Neuronal stem cell (in vitro differentiated cells): ENCODE measurements at regions not wholly inside any gene's neighbourhood (a gene's known extent, or its start where the extent isn't known, plus 50 kb on each side); places are given as distances from the start of the nearest gene placed in this dataset.

ENCODE experiments used
- DNase-seq: peaks from one replicate; pipeline ENCODE4 v3.0.0-alpha.2; 2013; ENCODE audit warnings: low spot score
- H2AFZ ChIP-seq: one replicate; pipeline ENCODE4 v1.6.1; 2013; ENCODE audit warnings: mild to moderate bottlenecking, low read length, inconsistent platforms
- H2AK5ac ChIP-seq: 2 replicates; pipeline ENCODE4 v1.6.1; 2013; ENCODE audit warnings: low read depth, mild to moderate bottlenecking, inconsistent platforms, low read length, moderate library complexity, mixed read lengths
- H2BK120ac ChIP-seq: 2 replicates; pipeline ENCODE4 v1.6.1; 2013; ENCODE audit warnings: low read depth, mild to moderate bottlenecking, inconsistent platforms, low read length, moderate library complexity, mixed read lengths
- H2BK12ac ChIP-seq: one replicate; pipeline ENCODE4 v1.6.1; 2013; ENCODE audit warnings: low read length, inconsistent platforms
- H2BK15ac ChIP-seq: 2 replicates; pipeline ENCODE4 v1.6.1; 2013; ENCODE audit warnings: mild to moderate bottlenecking, low read length, inconsistent platforms, mixed read lengths
- H2BK5ac ChIP-seq: one replicate; pipeline ENCODE4 v1.6.1; 2013; ENCODE audit warnings: inconsistent platforms, mild to moderate bottlenecking, low read length, moderate library complexity
- H3K14ac ChIP-seq: one replicate; pipeline ENCODE4 v1.6.1; 2013; ENCODE audit warnings: low read length, inconsistent platforms
- H3K18ac ChIP-seq: 2 replicates; pipeline ENCODE4 v1.6.1; 2013; ENCODE audit warnings: low read length, inconsistent platforms
- H3K23ac ChIP-seq: 2 replicates; pipeline ENCODE4 v1.6.1; 2013; ENCODE audit warnings: low read depth, mild to moderate bottlenecking, mixed read lengths, low read length, inconsistent platforms; ENCODE audit not compliant: poor library complexity
- H3K27ac ChIP-seq: replicated peaks from 3 replicates; pipeline ENCODE4 v1.5.1; 2013; ENCODE audit warnings: low read length, inconsistent platforms
- H3K27me3 ChIP-seq, 3 experiments: 2 replicates each; pipeline ENCODE4 v1.6.1; 2013; ENCODE audit warnings: low read length in 3 of 3, mild to moderate bottlenecking in 2 of 3, inconsistent platforms in 1 of 3, low read depth in 1 of 3, mixed read lengths in 1 of 3, moderate library complexity in 1 of 3; ENCODE audit not compliant: control insufficient read depth in 3 of 3, insufficient read depth in 3 of 3
- H3K36me3 ChIP-seq, 2 donors: replicated peaks in 1 of 2; 2 replicates each; pipeline ENCODE4 v1.6.1; 2013; ENCODE audit warnings: low read length in 2 of 2; ENCODE audit not compliant: control insufficient read depth in 2 of 2, insufficient read depth in 2 of 2
- H3K4ac ChIP-seq: 2 replicates; pipeline ENCODE4 v1.6.1; 2013; ENCODE audit warnings: inconsistent platforms, mild to moderate bottlenecking, low read length, moderate library complexity
- H3K4me1 ChIP-seq, 2 donors: 1 replicate in 1 of 2; 2 replicates in 1 of 2; pipeline ENCODE4 v1.6.1; 2013; ENCODE audit warnings: low read length in 2 of 2, low read depth in 1 of 2; ENCODE audit not compliant: control insufficient read depth in 2 of 2, insufficient read depth in 1 of 2
- H3K4me2 ChIP-seq: one replicate; pipeline ENCODE4 v1.6.1; 2013; ENCODE audit warnings: mild to moderate bottlenecking, low read length, inconsistent platforms; ENCODE audit not compliant: insufficient read depth, poor library complexity, severe bottlenecking
- H3K4me3 ChIP-seq, 2 donors: 2 replicates each; pipeline ENCODE4 v1.5.1; 2013; ENCODE audit warnings: low read length in 2 of 2, mild to moderate bottlenecking in 2 of 2, inconsistent platforms in 1 of 2, moderate library complexity in 1 of 2
- H3K79me1 ChIP-seq: one replicate; pipeline ENCODE4 v1.6.1; 2013; ENCODE audit warnings: low read depth, mild to moderate bottlenecking, inconsistent platforms, low read length, moderate library complexity
- H3K9ac ChIP-seq: one replicate; pipeline ENCODE4 v1.6.1; 2013; ENCODE audit warnings: mild to moderate bottlenecking, low read depth, low read length, inconsistent platforms; ENCODE audit not compliant: poor library complexity
- H3K9me3 ChIP-seq, 2 donors: replicated peaks in 1 of 2; 2 replicates each; pipeline versions ENCODE3 to v1.6.1; 2013; ENCODE audit warnings: low read length in 2 of 2, mild to moderate bottlenecking in 2 of 2, inconsistent platforms in 1 of 2, low read depth in 1 of 2, mixed read lengths in 1 of 2, moderate library complexity in 1 of 2; ENCODE audit not compliant: control insufficient read depth in 2 of 2, insufficient read depth in 1 of 2
- H4K8ac ChIP-seq: one replicate; pipeline ENCODE4 v1.6.1; 2013; ENCODE audit warnings: low read depth, mild to moderate bottlenecking, inconsistent platforms, low read length, moderate library complexity
- H4K91ac ChIP-seq: one replicate; pipeline ENCODE4 v1.6.1; 2013; ENCODE audit warnings: low read length, low read depth, mild to moderate bottlenecking, inconsistent platforms; ENCODE audit not compliant: poor library complexity
- WGBS, 2 donors: extraction: QIAGEN DNeasy Blood & Tissue Kit; methylation state at CpG; one replicate each; pipeline ENCODE4 v1.1.7; 2013; ENCODE audit warnings: missing lambda C conversion rate in 2 of 2, mixed read lengths in 1 of 2; ENCODE audit not compliant: insufficient read length in 2 of 2, insufficient replicate concordance in 1 of 2; ENCODE audit errors: extremely low coverage in 2 of 2; 5-methylcytosine and 5-hydroxymethylcytosine counted together

GRCh38 chr2:225108805-225109204 lies 66.5 kb upstream of the DOCK10 start:
- Histone ChIP-seq H3K36me3 (no peaks in the 10 kb centered on the region), H3K9me3 (no peaks in the 10 kb centered on the region), H3K79me1 (no peaks in the 10 kb centered on the region), H2AFZ (no peak overlapping the region), H3K4me2 (no peak overlapping the region), H3K9ac (no peak overlapping the region), H2BK12ac (no peak overlapping the region), H3K4ac (no peak overlapping the region), H3K27me3 (no peaks in the 10 kb centered on the region), H4K8ac (no peak overlapping the region), H3K18ac (no peak overlapping the region), H2BK5ac (no peak overlapping the region), H4K91ac (no peak overlapping the region), H3K4me1 (no peaks in the 10 kb centered on the region), H3K14ac (no peak overlapping the region), H2BK120ac (no peak overlapping the region), H3K4me3 (no peak overlapping the region), H3K23ac (no peak overlapping the region), H2AK5ac (no peak overlapping the region), H3K27ac (no peak overlapping the region), H2BK15ac (no peak overlapping the region)
- no peak for DNase-seq

- no peaks in the 10 kb centered on the region for H3K79me1 ChIP-seq
- H3K9ac ChIP-seq, result no peak overlapping the region
- no peak overlapping the region for H2BK120ac ChIP-seq
- H2BK12ac ChIP-seq, result no peak overlapping the region
- no peak overlapping the region for H3K18ac ChIP-seq
- H2BK5ac ChIP-seq, result no peak overlapping the region
- no peak overlapping the region for H2BK15ac ChIP-seq
- no peak overlapping the region for H2AK5ac ChIP-seq
- H3K4me3 ChIP-seq, result no peak overlapping the region
- H3K9me3 ChIP-seq, result no peaks in the 10 kb centered on the region
- H2AFZ ChIP-seq, result no peak overlapping the region
- no peak overlapping the region for H3K27ac ChIP-seq
- H3K14ac ChIP-seq, result no peak overlapping the region
- H3K36me3 ChIP-seq, result no peaks in the 10 kb centered on the region
- DNase-seq, result no peak
- H4K91ac ChIP-seq, result no peak overlapping the region
- no peaks in the 10 kb centered on the region for H3K27me3 ChIP-seq
- H3K4me1 ChIP-seq, result no peaks in the 10 kb centered on the region
- no peak overlapping the region for H3K23ac ChIP-seq
- H3K4ac ChIP-seq, result no peak overlapping the region
- H3K4me2 ChIP-seq, result no peak overlapping the region
- no CpG with 5 or more reads among the region's 3 CpGs for WGBS, 2 donors
- H4K8ac ChIP-seq, result no peak overlapping the region
Observed at GRCh38 chr2:225104971-225105370, 62.7 kb upstream of the DOCK10 start.

- Histone ChIP-seq H3K27ac (no peak overlapping the region), H4K8ac (no peak overlapping the region), H3K27me3 (no peaks in the 10 kb centered on the region), H3K4ac (no peak overlapping the region), H3K23ac (no peak overlapping the region), H2BK120ac (no peak overlapping the region), H3K4me2 (no peak overlapping the region), H3K14ac (no peak overlapping the region), H2AFZ (no peak overlapping the region), H3K9ac (no peak overlapping the region), H2BK12ac (no peak overlapping the region), H3K4me1 (no peaks in the 10 kb centered on the region), H4K91ac (no peak overlapping the region), H3K79me1 (no peaks in the 10 kb centered on the region), H3K36me3 (no peaks in the 10 kb centered on the region), H3K9me3 (no peaks in the 10 kb centered on the region), H3K18ac (no peak overlapping the region), H3K4me3 (no peak overlapping the region), H2BK5ac (no peak overlapping the region), H2BK15ac (no peak overlapping the region), H2AK5ac (no peak overlapping the region)
- WGBS, 2 donors, result no CpG with 5 or more reads among the region's 1 CpG
- DNase-seq, result no peak
Observed at GRCh38 chr2:225104321-225104720, 62.1 kb upstream of the DOCK10 start.

GRCh38 chr2:225103737-225104141 lies 61.5 kb upstream of the DOCK10 start:
- Histone ChIP-seq H3K4ac (no peak overlapping the region), H3K23ac (no peak overlapping the region), H2BK120ac (no peak overlapping the region), H3K4me2 (no peak overlapping the region), H2BK15ac (no peak overlapping the region), H3K9ac (no peak overlapping the region), H3K27ac (no peak overlapping the region), H3K14ac (no peak overlapping the region), H3K36me3 (no peaks in the 10 kb centered on the region), H3K79me1 (no peaks in the 10 kb centered on the region), H4K91ac (no peak overlapping the region), H3K18ac (no peak overlapping the region), H2BK5ac (no peak overlapping the region), H2BK12ac (no peak overlapping the region), H2AFZ (no peak overlapping the region), H2AK5ac (no peak overlapping the region), H4K8ac (no peak overlapping the region), H3K4me1 (no peaks in the 10 kb centered on the region), H3K4me3 (no peak overlapping the region), H3K27me3 (no peaks in the 10 kb centered on the region), H3K9me3 (no peaks in the 10 kb centered on the region)
- WGBS, 2 donors, result no CpG with 5 or more reads among the region's 2 CpGs
- DNase-seq, result no peak
